Ovary (tissue), 3 donors: ENCODE measurements at regions not wholly inside any gene's neighbourhood (a gene's known extent, or its start where the extent isn't known, plus 50 kb on each side); places are given as distances from the start of the nearest gene placed in this dataset.

Experiments
- POLR2A ChIP-seq: fragments of 450-650 bp; IDR thresholded peaks from one replicate; pipeline ENCODE4 v1.6.1; 2017; ENCODE audit warnings: antibody characterized with exemption, mild to moderate bottlenecking, moderate library complexity
- TF ChIP-seq, protein P1 (sequence below), 3 donors: fragments of 450-650 bp in 2 of 3; fragments of 200-600 bp in 1 of 3; IDR thresholded peaks; one replicate each; pipeline versions ENCODE4 v1.5.1 to v1.8.0; 2016 to 2022; ENCODE audit warnings: antibody characterized with exemption in 3 of 3, mild to moderate bottlenecking in 1 of 3
- donor health status: DM: no; HTN: no; CAD: no.

DNA sequence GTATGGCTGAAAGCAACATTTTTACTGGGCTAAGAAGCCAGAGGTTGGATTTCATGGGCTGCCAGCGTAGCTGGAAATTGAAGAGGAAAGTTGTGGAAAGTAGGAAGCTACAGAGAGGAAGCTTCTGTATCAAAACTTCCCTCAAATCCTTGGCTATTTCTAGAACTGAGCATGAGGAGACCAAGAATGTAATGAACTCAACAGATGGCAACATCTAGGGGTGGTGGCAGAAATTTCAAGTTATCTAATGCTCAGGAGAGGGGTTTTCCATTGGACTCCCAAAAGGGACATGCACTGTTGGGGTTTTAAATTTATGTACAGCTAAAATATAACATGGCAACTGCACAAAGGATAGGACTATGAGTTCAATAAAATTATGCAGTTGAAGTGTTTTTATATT is 151.3 kb downstream of the DHRS2 start:
- no peak for TF ChIP-seq POLR2A
- TF ChIP-seq, protein P1, sequence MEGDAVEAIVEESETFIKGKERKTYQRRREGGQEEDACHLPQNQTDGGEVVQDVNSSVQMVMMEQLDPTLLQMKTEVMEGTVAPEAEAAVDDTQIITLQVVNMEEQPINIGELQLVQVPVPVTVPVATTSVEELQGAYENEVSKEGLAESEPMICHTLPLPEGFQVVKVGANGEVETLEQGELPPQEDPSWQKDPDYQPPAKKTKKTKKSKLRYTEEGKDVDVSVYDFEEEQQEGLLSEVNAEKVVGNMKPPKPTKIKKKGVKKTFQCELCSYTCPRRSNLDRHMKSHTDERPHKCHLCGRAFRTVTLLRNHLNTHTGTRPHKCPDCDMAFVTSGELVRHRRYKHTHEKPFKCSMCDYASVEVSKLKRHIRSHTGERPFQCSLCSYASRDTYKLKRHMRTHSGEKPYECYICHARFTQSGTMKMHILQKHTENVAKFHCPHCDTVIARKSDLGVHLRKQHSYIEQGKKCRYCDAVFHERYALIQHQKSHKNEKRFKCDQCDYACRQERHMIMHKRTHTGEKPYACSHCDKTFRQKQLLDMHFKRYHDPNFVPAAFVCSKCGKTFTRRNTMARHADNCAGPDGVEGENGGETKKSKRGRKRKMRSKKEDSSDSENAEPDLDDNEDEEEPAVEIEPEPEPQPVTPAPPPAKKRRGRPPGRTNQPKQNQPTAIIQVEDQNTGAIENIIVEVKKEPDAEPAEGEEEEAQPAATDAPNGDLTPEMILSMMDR (IDR thresholded peaks at IDR 0.05): no peak
